Liver (tissue), 8 donors: ENCODE measurements at regions not wholly inside any gene's neighbourhood (a gene's known extent, or its start where the extent isn't known, plus 50 kb on each side); places are given as distances from the start of the nearest gene placed in this dataset.

Experiments used
- DNase-seq: peaks from one replicate; pipeline ENCODE4 v3.0.0-alpha.2; 2017; ENCODE audit warnings: low spot score
- H3K27ac ChIP-seq, 2 donors: one replicate each; pipeline ENCODE4 v1.7.0; 2013; ENCODE audit warnings: inconsistent platforms in 2 of 2, low read length in 2 of 2, control low read depth in 1 of 2, low read depth in 1 of 2, mild to moderate bottlenecking in 1 of 2
- H3K27me3 ChIP-seq, 4 donors: one replicate each; pipeline versions ENCODE4 v1.6.1 to v1.7.0; 2013; ENCODE audit warnings: low read length in 3 of 4, inconsistent platforms in 1 of 4, mild to moderate bottlenecking in 1 of 4, moderate library complexity in 1 of 4; ENCODE audit not compliant: control insufficient read depth in 4 of 4, insufficient read depth in 4 of 4
- H3K36me3 ChIP-seq, 4 donors: one replicate each; pipeline versions ENCODE4 v1.6.1 to v1.7.0; 2013; ENCODE audit warnings: low read length in 3 of 4, mild to moderate bottlenecking in 3 of 4, low read depth in 1 of 4, moderate library complexity in 1 of 4; ENCODE audit not compliant: control insufficient read depth in 4 of 4, insufficient read depth in 3 of 4
- H3K4me1 ChIP-seq, 4 donors: one replicate each; pipeline versions ENCODE4 v1.6.1 to v1.7.0; 2013; ENCODE audit warnings: low read length in 3 of 4, mild to moderate bottlenecking in 3 of 4, moderate library complexity in 1 of 4; ENCODE audit not compliant: control insufficient read depth in 4 of 4, insufficient read depth in 4 of 4
- H3K4me3 ChIP-seq, 3 donors: one replicate each; pipeline versions ENCODE4 v1.6.1 to v1.7.0; 2013; ENCODE audit warnings: low read length in 3 of 3, control low read depth in 1 of 3, low read depth in 1 of 3, mild to moderate bottlenecking in 1 of 3
- H3K9ac ChIP-seq, 2 donors: one replicate each; pipeline ENCODE4 v1.7.0; 2013; ENCODE audit warnings: low read length in 2 of 2, mild to moderate bottlenecking in 2 of 2, moderate library complexity in 2 of 2, control low read depth in 1 of 2, low read depth in 1 of 2
- H3K9me3 ChIP-seq, 4 donors: one replicate each; pipeline versions ENCODE4 v1.6.1 to v1.7.0; 2013; ENCODE audit warnings: low read length in 3 of 4; ENCODE audit not compliant: control insufficient read depth in 4 of 4
- EGR1 ChIP-seq, 2 donors: IDR thresholded peaks; 2 replicates each; pipeline ENCODE4 v1.6.1; 2016 to 2018; ENCODE audit warnings: antibody characterized with exemption in 2 of 2, low read depth in 2 of 2
- FOXA1 ChIP-seq: IDR thresholded peaks from 2 replicates; pipeline ENCODE4 v1.6.1; 2016; ENCODE audit warnings: antibody characterized with exemption
- FOXA2 ChIP-seq: IDR thresholded peaks from 2 replicates; pipeline ENCODE4 v1.6.1; 2016; ENCODE audit warnings: antibody characterized with exemption
- GABPA ChIP-seq, 2 donors: IDR thresholded peaks in 1 of 2; conservative IDR thresholded peaks in 1 of 2; 2 replicates each; pipeline ENCODE4 v1.6.1; 2016; ENCODE audit warnings: antibody characterized with exemption in 2 of 2, mild to moderate bottlenecking in 1 of 2, moderate library complexity in 1 of 2
- HNF4A ChIP-seq, 2 donors: conservative IDR thresholded peaks; 2 replicates each; pipeline ENCODE4 v1.6.1; 2016; ENCODE audit warnings: antibody characterized with exemption in 2 of 2, mild to moderate bottlenecking in 2 of 2
- HNF4G ChIP-seq: IDR thresholded peaks from 2 replicates; pipeline ENCODE4 v1.6.1; 2016; ENCODE audit warnings: antibody characterized with exemption
- JUND ChIP-seq, 2 donors: IDR thresholded peaks; 2 replicates each; pipeline ENCODE4 v1.6.1; 2016; ENCODE audit warnings: antibody characterized with exemption in 2 of 2
- NR2F2 ChIP-seq: IDR thresholded peaks from 2 replicates; pipeline ENCODE4 v1.6.1; 2016; ENCODE audit warnings: antibody characterized with exemption
- RAD21 ChIP-seq, 2 donors: IDR thresholded peaks; 2 replicates each; pipeline ENCODE4 v1.6.1; 2016; ENCODE audit warnings: antibody characterized with exemption in 2 of 2, mild to moderate bottlenecking in 2 of 2
- RXRA ChIP-seq, 2 donors: IDR thresholded peaks; 2 replicates each; pipeline ENCODE4 v1.6.1; 2017 to 2018; ENCODE audit warnings: antibody characterized with exemption in 2 of 2, mild to moderate bottlenecking in 1 of 2
- SP1 ChIP-seq: IDR thresholded peaks from 2 replicates; pipeline ENCODE4 v1.6.1; 2018; ENCODE audit warnings: antibody characterized with exemption, mild to moderate bottlenecking
- TAF1 ChIP-seq: conservative IDR thresholded peaks from 2 replicates; pipeline ENCODE4 v1.6.1; 2016; ENCODE audit warnings: antibody characterized with exemption, mild to moderate bottlenecking
- YY1 ChIP-seq: IDR thresholded peaks from 2 replicates; pipeline ENCODE4 v1.6.1; 2016; ENCODE audit warnings: antibody characterized with exemption, mild to moderate bottlenecking
- WGBS: extraction: QIAGEN DNeasy Blood & Tissue Kit; methylation state at CpG from one replicate; pipeline ENCODE4 v1.1.7; 2013; 5-methylcytosine and 5-hydroxymethylcytosine counted together
- TF ChIP-seq, protein P1 (sequence below): IDR thresholded peaks from 2 replicates; pipeline ENCODE4 v1.6.1; 2016; ENCODE audit warnings: antibody characterized with exemption
- TF ChIP-seq, protein P2 (sequence below): IDR thresholded peaks from 2 replicates; pipeline ENCODE4 v1.6.1; 2016; ENCODE audit warnings: antibody characterized with exemption
- TF ChIP-seq, protein P3 (sequence below): IDR thresholded peaks from 2 replicates; pipeline ENCODE4 v1.6.1; 2016; ENCODE audit warnings: antibody characterized with exemption
- TF ChIP-seq, protein P4 (sequence below): fragments of 150-350 bp; IDR thresholded peaks from 2 replicates; pipeline ENCODE4 v1.5.1; 2017; ENCODE audit warnings: improper control_type of control experiment, low read depth, low read length; ENCODE audit not compliant: missing input control
- TF ChIP-seq, protein P5 (sequence below): IDR thresholded peaks from 2 replicates; pipeline ENCODE4 v1.6.1; 2016; ENCODE audit warnings: antibody characterized with exemption, mild to moderate bottlenecking
- donor health status: healthy.
- donor health status: healthy.
- donor health status: healthy.
- donor health status: healthy.
- donor health status: healthy.

DNA sequence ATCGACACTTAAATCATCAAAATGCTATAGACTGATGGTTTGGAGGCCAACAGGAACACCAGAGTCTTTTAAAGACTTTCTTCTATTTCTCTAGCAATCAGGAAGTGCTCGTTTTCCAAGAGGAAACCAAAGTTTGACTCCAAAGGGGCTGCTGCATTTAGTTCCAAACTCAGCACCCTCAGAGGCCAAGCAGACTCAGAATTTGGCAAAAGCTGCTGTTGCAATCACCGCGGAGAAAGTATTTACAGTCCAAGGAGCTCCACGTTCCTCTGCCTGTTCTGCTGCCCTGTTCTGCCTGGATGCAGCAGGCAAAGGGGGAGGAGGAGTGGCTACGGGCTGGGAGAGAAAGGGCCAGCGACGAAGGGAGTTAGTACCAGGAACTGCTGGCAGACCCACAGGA lies 325.1 kb downstream of the BCL11B start:
- no peak for DNase-seq
- Histone ChIP-seq H3K4me1 (no peaks in the 10 kb centered on the region), H3K4me3 (no peak overlapping the region), H3K36me3 (no peaks in the 10 kb centered on the region), H3K27ac (no peak overlapping the region), H3K9me3 (no peaks in the 10 kb centered on the region), H3K9ac (no peak overlapping the region), H3K27me3 (peaks cover 0 to 2% (median 0%) of the 10 kb centered on the region in 4 donors)
- 33% methylated on average over 8 of the region's 8 CpGs for WGBS
- no peak for TF ChIP-seq HNF4A (conservative IDR thresholded peaks at IDR 0.05)
- no peak for TF ChIP-seq NR2F2
- no peak for TF ChIP-seq TAF1
- TF ChIP-seq SP1: no peak
- TF ChIP-seq, protein P1, sequence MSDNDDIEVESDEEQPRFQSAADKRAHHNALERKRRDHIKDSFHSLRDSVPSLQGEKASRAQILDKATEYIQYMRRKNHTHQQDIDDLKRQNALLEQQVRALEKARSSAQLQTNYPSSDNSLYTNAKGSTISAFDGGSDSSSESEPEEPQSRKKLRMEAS: no peak
- no peak for TF ChIP-seq HNF4G
- TF ChIP-seq, protein P2, sequence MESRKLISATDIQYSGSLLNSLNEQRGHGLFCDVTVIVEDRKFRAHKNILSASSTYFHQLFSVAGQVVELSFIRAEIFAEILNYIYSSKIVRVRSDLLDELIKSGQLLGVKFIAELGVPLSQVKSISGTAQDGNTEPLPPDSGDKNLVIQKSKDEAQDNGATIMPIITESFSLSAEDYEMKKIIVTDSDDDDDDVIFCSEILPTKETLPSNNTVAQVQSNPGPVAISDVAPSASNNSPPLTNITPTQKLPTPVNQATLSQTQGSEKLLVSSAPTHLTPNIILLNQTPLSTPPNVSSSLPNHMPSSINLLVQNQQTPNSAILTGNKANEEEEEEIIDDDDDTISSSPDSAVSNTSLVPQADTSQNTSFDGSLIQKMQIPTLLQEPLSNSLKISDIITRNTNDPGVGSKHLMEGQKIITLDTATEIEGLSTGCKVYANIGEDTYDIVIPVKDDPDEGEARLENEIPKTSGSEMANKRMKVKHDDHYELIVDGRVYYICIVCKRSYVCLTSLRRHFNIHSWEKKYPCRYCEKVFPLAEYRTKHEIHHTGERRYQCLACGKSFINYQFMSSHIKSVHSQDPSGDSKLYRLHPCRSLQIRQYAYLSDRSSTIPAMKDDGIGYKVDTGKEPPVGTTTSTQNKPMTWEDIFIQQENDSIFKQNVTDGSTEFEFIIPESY: no peak
- TF ChIP-seq JUND (IDR thresholded peaks at IDR 0.05): no peak
- TF ChIP-seq GABPA (IDR thresholded peaks at IDR 0.05 in 1 of 2, conservative IDR thresholded peaks at IDR 0.05 in 1 of 2): no peak
- TF ChIP-seq FOXA1: no peak
- no peak for TF ChIP-seq EGR1 (IDR thresholded peaks at IDR 0.05; ENCODE audit: low read depth in 2 of 2)
- no peak for TF ChIP-seq YY1
- no peak for TF ChIP-seq RXRA (IDR thresholded peaks at IDR 0.05)

DNA sequence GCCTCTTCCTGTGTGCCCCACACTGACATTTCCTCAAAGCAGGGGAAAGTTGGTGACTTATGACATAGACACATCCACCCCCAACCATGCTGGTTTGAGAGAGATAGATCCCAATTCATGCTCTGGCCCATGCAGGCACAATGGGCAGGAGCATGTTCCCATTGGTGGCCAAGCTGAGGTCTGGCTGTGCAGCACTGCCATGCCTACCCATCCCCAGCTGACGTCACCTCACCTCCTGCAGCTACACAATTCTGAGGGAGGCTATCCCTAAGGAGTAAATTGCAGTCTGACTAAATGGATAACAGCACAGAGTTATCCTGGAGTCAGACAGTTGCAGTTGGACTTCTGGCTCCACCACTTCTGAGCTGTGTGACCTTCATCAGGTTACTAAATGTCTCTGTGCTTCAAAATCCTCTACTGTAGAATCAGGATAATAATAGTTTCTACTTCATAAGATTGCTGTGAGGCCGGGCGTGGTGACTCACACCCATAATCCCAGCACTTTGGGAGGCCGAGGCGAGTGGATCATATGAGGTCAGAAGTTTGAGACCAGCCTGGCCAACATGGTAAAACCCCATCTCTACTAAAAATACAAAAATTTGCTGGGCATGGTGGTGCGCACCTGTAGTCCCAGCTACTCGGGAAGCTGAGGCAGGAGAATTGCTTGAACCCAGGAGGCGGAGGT lies 323.9 kb downstream of the BCL11B start:
- no peak for TF ChIP-seq FOXA1
- TF ChIP-seq HNF4A (conservative IDR thresholded peaks at IDR 0.05): no peak
- TF ChIP-seq, protein P3, sequence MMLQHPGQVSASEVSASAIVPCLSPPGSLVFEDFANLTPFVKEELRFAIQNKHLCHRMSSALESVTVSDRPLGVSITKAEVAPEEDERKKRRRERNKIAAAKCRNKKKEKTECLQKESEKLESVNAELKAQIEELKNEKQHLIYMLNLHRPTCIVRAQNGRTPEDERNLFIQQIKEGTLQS: no peak
- no peak for TF ChIP-seq EGR1 (IDR thresholded peaks at IDR 0.05; ENCODE audit: low read depth in 2 of 2)
- TF ChIP-seq, protein P4, sequence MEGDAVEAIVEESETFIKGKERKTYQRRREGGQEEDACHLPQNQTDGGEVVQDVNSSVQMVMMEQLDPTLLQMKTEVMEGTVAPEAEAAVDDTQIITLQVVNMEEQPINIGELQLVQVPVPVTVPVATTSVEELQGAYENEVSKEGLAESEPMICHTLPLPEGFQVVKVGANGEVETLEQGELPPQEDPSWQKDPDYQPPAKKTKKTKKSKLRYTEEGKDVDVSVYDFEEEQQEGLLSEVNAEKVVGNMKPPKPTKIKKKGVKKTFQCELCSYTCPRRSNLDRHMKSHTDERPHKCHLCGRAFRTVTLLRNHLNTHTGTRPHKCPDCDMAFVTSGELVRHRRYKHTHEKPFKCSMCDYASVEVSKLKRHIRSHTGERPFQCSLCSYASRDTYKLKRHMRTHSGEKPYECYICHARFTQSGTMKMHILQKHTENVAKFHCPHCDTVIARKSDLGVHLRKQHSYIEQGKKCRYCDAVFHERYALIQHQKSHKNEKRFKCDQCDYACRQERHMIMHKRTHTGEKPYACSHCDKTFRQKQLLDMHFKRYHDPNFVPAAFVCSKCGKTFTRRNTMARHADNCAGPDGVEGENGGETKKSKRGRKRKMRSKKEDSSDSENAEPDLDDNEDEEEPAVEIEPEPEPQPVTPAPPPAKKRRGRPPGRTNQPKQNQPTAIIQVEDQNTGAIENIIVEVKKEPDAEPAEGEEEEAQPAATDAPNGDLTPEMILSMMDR: no peak
- no peak for TF ChIP-seq GABPA (IDR thresholded peaks at IDR 0.05 in 1 of 2, conservative IDR thresholded peaks at IDR 0.05 in 1 of 2)
- no peak for TF ChIP-seq RAD21 (IDR thresholded peaks at IDR 0.05)
- TF ChIP-seq NR2F2: no peak
- TF ChIP-seq, protein P2: no peak
- no peak for TF ChIP-seq TAF1
- no peak for TF ChIP-seq FOXA2
- TF ChIP-seq, protein P1: no peak
- no peak for TF ChIP-seq SP1
- no peak for TF ChIP-seq YY1
- no peak for TF ChIP-seq RXRA (IDR thresholded peaks at IDR 0.05)
- TF ChIP-seq, protein P5, sequence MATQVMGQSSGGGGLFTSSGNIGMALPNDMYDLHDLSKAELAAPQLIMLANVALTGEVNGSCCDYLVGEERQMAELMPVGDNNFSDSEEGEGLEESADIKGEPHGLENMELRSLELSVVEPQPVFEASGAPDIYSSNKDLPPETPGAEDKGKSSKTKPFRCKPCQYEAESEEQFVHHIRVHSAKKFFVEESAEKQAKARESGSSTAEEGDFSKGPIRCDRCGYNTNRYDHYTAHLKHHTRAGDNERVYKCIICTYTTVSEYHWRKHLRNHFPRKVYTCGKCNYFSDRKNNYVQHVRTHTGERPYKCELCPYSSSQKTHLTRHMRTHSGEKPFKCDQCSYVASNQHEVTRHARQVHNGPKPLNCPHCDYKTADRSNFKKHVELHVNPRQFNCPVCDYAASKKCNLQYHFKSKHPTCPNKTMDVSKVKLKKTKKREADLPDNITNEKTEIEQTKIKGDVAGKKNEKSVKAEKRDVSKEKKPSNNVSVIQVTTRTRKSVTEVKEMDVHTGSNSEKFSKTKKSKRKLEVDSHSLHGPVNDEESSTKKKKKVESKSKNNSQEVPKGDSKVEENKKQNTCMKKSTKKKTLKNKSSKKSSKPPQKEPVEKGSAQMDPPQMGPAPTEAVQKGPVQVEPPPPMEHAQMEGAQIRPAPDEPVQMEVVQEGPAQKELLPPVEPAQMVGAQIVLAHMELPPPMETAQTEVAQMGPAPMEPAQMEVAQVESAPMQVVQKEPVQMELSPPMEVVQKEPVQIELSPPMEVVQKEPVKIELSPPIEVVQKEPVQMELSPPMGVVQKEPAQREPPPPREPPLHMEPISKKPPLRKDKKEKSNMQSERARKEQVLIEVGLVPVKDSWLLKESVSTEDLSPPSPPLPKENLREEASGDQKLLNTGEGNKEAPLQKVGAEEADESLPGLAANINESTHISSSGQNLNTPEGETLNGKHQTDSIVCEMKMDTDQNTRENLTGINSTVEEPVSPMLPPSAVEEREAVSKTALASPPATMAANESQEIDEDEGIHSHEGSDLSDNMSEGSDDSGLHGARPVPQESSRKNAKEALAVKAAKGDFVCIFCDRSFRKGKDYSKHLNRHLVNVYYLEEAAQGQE: no peak
- TF ChIP-seq JUND (IDR thresholded peaks at IDR 0.05): no peak
- no peak for TF ChIP-seq HNF4G
- Histone ChIP-seq H3K36me3 (no peaks in the 10 kb centered on the region), H3K4me3 (no peak overlapping the region), H3K9me3 (no peaks in the 10 kb centered on the region), H3K27ac (no peak overlapping the region), H3K9ac (no peak overlapping the region), H3K27me3 (peaks cover 0 to 2% (median 0%) of the 10 kb centered on the region in 4 donors), H3K4me1 (no peaks in the 10 kb centered on the region)
- 93% methylated on average over 8 of the region's 8 CpGs for WGBS
- DNase-seq: no peak
